Stimulated activated CD8-positive, alpha-beta memory T cell treated with anti-CD3 and anti-CD28 coated beads, Interleukin-15, amount 100 ng/mL, for 48 hours (primary cell): ENCODE measurements at regions not wholly inside any gene's neighbourhood (a gene's known extent, or its start where the extent isn't known, plus 50 kb on each side); places are given as distances from the start of the nearest gene placed in this dataset.
"Not testable (repeated sequence)": the region's sequence is repeated elsewhere in the genome, so short reads cannot be mapped to it uniquely, and the experiment has no call there.

Source experiments
- DNase-seq, 2 donors: peaks; one replicate each; pipeline ENCODE4 v3.0.0-alpha.2; 2020; ENCODE audit warnings: low read depth in 2 of 2

GRCh38 chr2:53208815-53209214, 558.8 kb upstream of the CHAC2 start:
- DNase-seq = no peak

GRCh38 chr2:53206226-53206625, 561.4 kb upstream of the CHAC2 start:
- DNase-seq = not testable (repeated sequence)

DNA sequence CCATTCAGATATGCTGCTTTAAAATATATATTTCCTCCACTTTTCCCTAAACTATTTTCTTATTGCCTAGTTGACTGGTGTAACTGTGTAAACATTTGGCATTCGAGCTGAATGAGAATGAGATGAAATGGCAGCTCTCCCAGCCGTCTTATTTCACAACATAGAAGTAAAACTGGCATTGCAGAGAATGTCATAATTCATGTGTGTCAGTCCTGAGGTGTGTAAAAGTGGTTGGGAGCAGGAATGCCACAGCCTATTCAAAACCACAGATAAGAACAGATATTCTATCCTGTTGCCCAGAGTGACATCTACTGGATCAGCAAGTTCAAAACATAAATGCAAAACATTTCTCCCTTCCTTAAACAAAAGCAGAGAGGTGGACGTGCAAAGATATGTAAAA, 565.5 kb upstream of the CHAC2 start:
- no peak for DNase-seq

GRCh38 chr2:53200072-53200471, 567.5 kb upstream of the CHAC2 start:
- DNase-seq = no peak

- no peak for DNase-seq
Observed at GRCh38 chr2:53188851-53189510, 578.6 kb upstream of the CHAC2 start.

- DNase-seq = no peak
Observed at GRCh38 chr2:53183581-53183980, 584.0 kb upstream of the CHAC2 start.

DNA sequence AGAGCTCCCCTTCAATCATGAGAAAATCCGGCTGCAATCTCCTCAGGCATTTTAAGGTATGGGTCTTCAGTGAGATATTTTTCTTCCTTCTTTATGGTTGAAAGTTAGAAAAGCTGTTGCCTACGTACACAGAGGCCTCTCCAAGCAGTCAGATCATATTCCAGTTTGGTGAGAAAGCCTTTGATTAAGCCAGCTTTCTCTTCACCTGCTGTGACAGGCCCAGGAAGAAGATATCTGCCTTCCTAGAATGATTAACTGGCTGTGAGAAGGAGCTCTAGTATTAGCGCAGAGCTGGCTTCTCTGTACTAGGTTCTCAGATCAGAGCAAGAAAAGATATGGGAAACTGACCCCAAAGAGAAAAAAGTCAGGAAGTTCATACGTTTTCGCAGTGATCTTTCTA, 585.0 kb upstream of the CHAC2 start:
- no peak for DNase-seq

GRCh38 chr2:53181759-53182158, 585.8 kb upstream of the CHAC2 start:
- DNase-seq = no peak

GRCh38 chr2:53177327-53177726, 590.3 kb upstream of the CHAC2 start:
- DNase-seq = no peak

- DNase-seq = no peak
Observed at GRCh38 chr2:53174539-53174938, 593.1 kb upstream of the CHAC2 start.

- DNase-seq = no peak
Observed at GRCh38 chr2:53173698-53174455, 593.7 kb upstream of the CHAC2 start.

DNA sequence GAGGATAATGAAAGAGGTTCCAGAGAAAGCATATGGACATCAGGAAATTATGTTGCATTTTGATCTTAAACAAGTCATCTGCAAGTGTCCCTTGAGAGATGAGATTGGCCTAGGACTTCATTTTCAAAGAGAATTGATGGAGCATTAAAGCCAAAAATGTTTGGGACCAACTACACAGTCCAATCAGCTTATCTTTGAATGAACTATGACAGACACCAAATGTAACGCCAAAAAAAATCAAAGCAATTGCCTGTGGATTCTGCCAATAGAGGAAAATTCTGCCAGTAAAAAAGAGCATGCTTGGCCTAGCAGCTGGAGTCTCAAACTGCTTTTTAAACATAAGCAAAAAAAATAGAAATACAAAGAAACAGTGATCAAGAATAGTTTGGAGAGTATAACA, 594.5 kb upstream of the CHAC2 start:
- no peak for DNase-seq

DNA sequence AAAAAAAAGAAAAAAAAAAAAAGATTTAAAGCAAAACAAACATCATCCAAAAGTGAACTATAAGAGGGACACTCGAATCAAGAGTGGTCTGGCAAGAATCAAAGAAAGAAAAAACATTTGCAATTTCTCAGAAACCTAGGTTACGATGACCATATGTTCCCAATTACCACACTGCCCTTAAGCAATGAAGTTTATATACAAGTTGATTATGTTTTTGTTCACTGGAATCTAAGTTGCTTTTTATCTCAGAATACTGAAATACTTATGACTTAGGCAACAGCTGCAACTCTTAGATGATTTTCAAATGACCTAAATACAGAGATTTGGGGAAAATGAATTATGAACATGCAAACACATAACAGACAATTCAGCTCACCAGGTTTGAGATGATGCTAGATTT, 597.1 kb upstream of the CHAC2 start:
- no peak for DNase-seq

DNA sequence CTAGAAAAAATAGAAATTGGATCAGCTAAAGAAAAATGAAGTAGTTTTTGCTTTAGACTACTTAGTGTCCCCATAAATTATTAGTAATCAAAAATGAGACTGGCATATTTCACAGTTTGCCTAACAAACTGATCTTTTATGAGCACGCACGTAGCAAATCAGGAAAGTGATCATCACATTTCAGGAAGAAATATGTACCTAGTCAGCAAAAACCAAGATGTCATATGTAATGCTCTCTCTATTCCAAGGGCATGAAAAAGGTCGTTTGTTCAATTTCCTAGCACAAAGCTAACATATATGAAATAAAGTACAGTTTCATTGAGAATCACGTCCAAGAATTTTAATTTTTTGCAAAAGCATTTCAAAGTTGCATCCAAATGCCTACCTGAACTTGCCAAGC, 600.4 kb upstream of the CHAC2 start:
- DNase-seq = no peak

GRCh38 chr2:53150146-53150545, 617.5 kb upstream of the CHAC2 start:
- DNase-seq = no peak

GRCh38 chr2:53148221-53148620, 619.4 kb upstream of the CHAC2 start:
- no peak for DNase-seq

- DNase-seq = no peak
Observed at GRCh38 chr2:53131416-53131815, 636.2 kb upstream of the CHAC2 start.

DNA sequence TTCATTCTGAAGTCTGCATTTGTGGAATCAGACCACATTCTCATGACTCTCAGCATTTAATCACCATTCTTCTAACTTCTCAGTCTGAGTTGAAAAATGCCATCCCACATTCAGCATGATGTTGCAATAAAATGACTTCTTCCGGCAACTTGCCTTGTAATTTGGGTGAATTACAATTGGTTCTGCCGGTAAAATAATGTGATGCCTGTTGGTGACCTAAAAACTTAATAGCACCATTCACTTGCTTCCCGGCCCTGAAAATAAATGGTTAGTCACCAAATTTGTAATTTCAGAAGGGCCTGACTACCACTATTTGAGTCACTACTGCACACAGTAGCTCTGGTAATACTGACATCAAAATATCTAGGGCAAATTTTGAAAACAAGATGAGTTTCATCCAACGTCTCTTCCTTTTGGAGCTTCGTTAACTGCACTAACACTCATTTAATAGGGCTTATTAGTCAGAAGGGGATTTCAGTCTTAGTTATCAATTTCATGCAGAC, 637.1 kb upstream of the CHAC2 start:
- DNase-seq = no peak

DNA sequence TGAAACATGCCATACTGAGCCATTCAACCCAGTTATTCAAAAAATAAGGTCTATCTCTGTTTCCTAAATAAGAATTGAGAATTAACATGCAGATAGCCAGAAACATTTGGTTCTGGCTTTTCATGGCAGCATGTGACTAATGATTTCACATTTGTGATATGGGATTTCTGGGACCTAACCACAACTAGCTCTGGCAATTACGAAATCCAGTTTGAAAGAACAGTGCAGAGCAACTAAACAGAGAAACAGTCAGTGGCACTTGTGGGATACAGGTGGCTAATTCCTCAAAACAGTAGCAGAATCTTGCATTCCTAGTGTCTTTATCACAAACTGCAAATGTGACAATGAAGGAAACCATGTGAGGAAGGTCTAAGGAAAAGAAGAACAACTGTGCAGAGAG, 637.8 kb upstream of the CHAC2 start:
- DNase-seq = no peak

GRCh38 chr2:53127061-53127650, 640.4 kb upstream of the CHAC2 start:
- no peak for DNase-seq

DNA sequence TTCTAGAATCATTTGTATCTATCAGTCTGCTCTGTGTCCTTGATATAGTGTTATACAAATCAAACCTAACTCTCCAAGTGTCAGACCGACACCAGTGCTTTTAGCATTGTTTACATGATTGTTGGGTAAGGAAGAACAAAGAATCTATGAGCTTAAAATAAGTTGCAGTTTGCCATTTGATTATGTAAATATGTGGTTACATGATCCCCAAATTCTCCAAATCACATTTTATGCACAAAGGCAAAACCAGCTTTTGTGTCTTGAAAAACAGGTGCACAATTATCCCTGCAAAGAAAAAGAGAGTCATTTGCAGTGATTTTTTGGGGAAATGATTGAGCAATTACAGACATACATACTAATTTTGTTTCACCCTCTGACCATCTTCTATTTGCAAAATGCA, 652.6 kb upstream of the CHAC2 start:
- DNase-seq = no peak

GRCh38 chr2:53114582-53114981, 653.0 kb upstream of the CHAC2 start:
- DNase-seq = no peak

GRCh38 chr2:53112408-53112807, 655.2 kb upstream of the CHAC2 start:
- not testable (repeated sequence) for DNase-seq
